Loucy (cell line): ENCODE measurements at regions not wholly inside any gene's neighbourhood (a gene's known extent, or its start where the extent isn't known, plus 50 kb on each side); places are given as distances from the start of the nearest gene placed in this dataset.

Experiments used
- H2AFZ ChIP-seq: fragments of 200-600 bp; sonication (generic); 2 replicates; pipeline ENCODE4 v1.6.0; 2016; ENCODE audit warnings: antibody characterized with exemption, mild to moderate bottlenecking, low read length, moderate library complexity
- H3F3A ChIP-seq: fragments of 200-600 bp; 2 replicates; pipeline ENCODE4 v1.6.0; 2016; ENCODE audit warnings: antibody characterized with exemption, low read depth, mild to moderate bottlenecking
- H3K27me3 ChIP-seq: fragments of 200-600 bp; sonication (generic); 2 replicates; pipeline ENCODE4 v1.6.1; 2014; ENCODE audit warnings: low read length, mild to moderate bottlenecking; ENCODE audit not compliant: insufficient read depth, poor library complexity, severe bottlenecking
- H3K36me3 ChIP-seq: fragments of 200-600 bp; sonication (generic); 2 replicates; pipeline ENCODE4 v1.6.1; 2016; ENCODE audit warnings: low read length; ENCODE audit not compliant: insufficient read depth
- H3K4me1 ChIP-seq: fragments of 200-600 bp; sonication (generic); 2 replicates; pipeline ENCODE4 v1.5.1; 2014; ENCODE audit warnings: low read length, mild to moderate bottlenecking; ENCODE audit not compliant: insufficient read depth, poor library complexity, severe bottlenecking
- H3K4me2 ChIP-seq: fragments of 200-600 bp; sonication (generic); 2 replicates; pipeline ENCODE4 v1.6.0; 2014; ENCODE audit warnings: antibody characterized with exemption, low read length, low read depth, mild to moderate bottlenecking; ENCODE audit not compliant: poor library complexity, severe bottlenecking
- H3K4me3 ChIP-seq: fragments of 200-600 bp; sonication (generic); 2 replicates; pipeline ENCODE4 v1.5.1; 2014; ENCODE audit warnings: low read length, mild to moderate bottlenecking, mixed read lengths; ENCODE audit not compliant: poor library complexity, severe bottlenecking
- H3K79me2 ChIP-seq: fragments of 200-600 bp; sonication (generic); 2 replicates; pipeline ENCODE4 v1.6.1; 2014; ENCODE audit warnings: low read length; ENCODE audit not compliant: insufficient read depth
- H3K9ac ChIP-seq: fragments of 200-600 bp; sonication (generic); 2 replicates; pipeline ENCODE4 v1.6.0; 2014; ENCODE audit warnings: mild to moderate bottlenecking, low read depth, low read length, moderate library complexity; ENCODE audit not compliant: poor library complexity, severe bottlenecking
- H3K9me2 ChIP-seq: fragments of 200-600 bp; sonication (generic); replicated peaks from 2 replicates; pipeline ENCODE4 v1.6.1; 2016; ENCODE audit warnings: low read depth, low read length, mixed read lengths
- H3K9me3 ChIP-seq: fragments of 200-600 bp; sonication (generic); 2 replicates; pipeline ENCODE4 v1.6.1; 2014; ENCODE audit warnings: mild to moderate bottlenecking, antibody characterized with exemption, low read length, low read depth; ENCODE audit not compliant: insufficient read depth
- H4K20me1 ChIP-seq: fragments of 200-600 bp; sonication (generic); 2 replicates; pipeline ENCODE4 v1.6.0; 2014; ENCODE audit warnings: antibody characterized with exemption, low read length, mild to moderate bottlenecking; ENCODE audit not compliant: insufficient read depth, poor library complexity, severe bottlenecking
- CTCF ChIP-seq: fragments of 200-600 bp; sonication (generic); conservative IDR thresholded peaks from 2 replicates; pipeline ENCODE4 v1.5.1; 2014; ENCODE audit warnings: mild to moderate bottlenecking, antibody characterized with exemption, low read length
- EZH2phosphoT487 ChIP-seq: fragments of 200-600 bp; IDR thresholded peaks from 2 replicates; pipeline ENCODE4 v1.6.1; 2018; ENCODE audit warnings: antibody characterized with exemption, mild to moderate bottlenecking, moderate library complexity, borderline replicate concordance

- Histone ChIP-seq H3K4me3 (no peak overlapping the region), H3K4me2 (no peak overlapping the region), H4K20me1 (no peaks in the 10 kb centered on the region), H3K9me2 (no peaks in the 10 kb centered on the region), H3K79me2 (no peaks in the 10 kb centered on the region), H3K4me1 (peaks cover 16% of the 10 kb centered on the region), H2AFZ (no peak overlapping the region), H3K27me3 (no peaks in the 10 kb centered on the region), H3F3A (no peaks in the 10 kb centered on the region), H3K9ac (no peak overlapping the region), H3K9me3 (no peaks in the 10 kb centered on the region), H3K36me3 (no peaks in the 10 kb centered on the region)
- TF ChIP-seq CTCF, result no peak
- TF ChIP-seq EZH2phosphoT487, result no peak
Observed at GRCh38 chr15:31252171-31252785, 74.4 kb upstream of the KLF13 start.

- peaks cover 27% of the 10 kb centered on the region for H3K4me1 ChIP-seq
Observed at GRCh38 chr15:31254431-31255175, 72.0 kb upstream of the KLF13 start.

GRCh38 chr15:31255176-31255510, 71.5 kb upstream of the KLF13 start:
- Histone ChIP-seq H3K79me2 (no peaks in the 10 kb centered on the region), H3K4me3 (no peak overlapping the region), H3K4me2 (no peak overlapping the region), H3K9ac (no peak overlapping the region), H4K20me1 (no peaks in the 10 kb centered on the region), H2AFZ (no peak overlapping the region), H3F3A (no peaks in the 10 kb centered on the region), H3K36me3 (no peaks in the 10 kb centered on the region), H3K9me3 (no peaks in the 10 kb centered on the region), H3K27me3 (no peaks in the 10 kb centered on the region), H3K4me1 (peaks cover 27% of the 10 kb centered on the region), H3K9me2 (no peaks in the 10 kb centered on the region)
- no peak for TF ChIP-seq CTCF
- TF ChIP-seq EZH2phosphoT487, result no peak

More at GRCh38 chr15:31254431-31255175, 72.0 kb upstream of the KLF13 start:
- Histone ChIP-seq H3K4me3 (no peak overlapping the region), H3K36me3 (no peaks in the 10 kb centered on the region), H3K9me3 (no peaks in the 10 kb centered on the region), H3K9ac (no peak overlapping the region), H4K20me1 (no peaks in the 10 kb centered on the region), H3F3A (no peaks in the 10 kb centered on the region), H3K9me2 (no peaks in the 10 kb centered on the region), H3K79me2 (no peaks in the 10 kb centered on the region), H3K4me2 (no peak overlapping the region), H3K27me3 (no peaks in the 10 kb centered on the region), H2AFZ (no peak overlapping the region)
- no peak for TF ChIP-seq EZH2phosphoT487
- no peak for TF ChIP-seq CTCF
